ENCODE measurements at regions not wholly inside any gene's neighbourhood (a gene's known extent, or its start where the extent isn't known, plus 50 kb on each side); places are given as distances from the start of the nearest gene placed in this dataset.

DNA sequence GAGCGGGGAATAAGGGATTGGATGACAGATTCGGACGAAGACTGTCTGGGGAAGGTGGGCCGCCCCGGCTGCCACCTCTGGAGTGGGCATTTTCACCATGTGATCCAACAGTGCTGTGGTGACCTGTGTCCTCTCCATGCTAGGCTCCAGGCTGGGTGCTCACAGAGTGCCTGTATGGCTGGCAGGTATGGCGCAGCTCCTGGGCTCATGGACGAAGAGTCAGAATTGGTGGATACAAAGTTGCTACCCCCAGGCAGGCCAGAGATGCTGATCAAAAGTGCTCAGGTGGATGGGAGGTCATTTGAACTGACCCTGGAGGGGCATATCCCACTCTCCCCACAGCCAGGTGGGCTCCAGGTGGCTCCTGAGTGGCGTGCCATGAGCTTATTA lies 111.3 kb upstream of the UQCRFS1 start:
- no peak for DNase-seq

DNA sequence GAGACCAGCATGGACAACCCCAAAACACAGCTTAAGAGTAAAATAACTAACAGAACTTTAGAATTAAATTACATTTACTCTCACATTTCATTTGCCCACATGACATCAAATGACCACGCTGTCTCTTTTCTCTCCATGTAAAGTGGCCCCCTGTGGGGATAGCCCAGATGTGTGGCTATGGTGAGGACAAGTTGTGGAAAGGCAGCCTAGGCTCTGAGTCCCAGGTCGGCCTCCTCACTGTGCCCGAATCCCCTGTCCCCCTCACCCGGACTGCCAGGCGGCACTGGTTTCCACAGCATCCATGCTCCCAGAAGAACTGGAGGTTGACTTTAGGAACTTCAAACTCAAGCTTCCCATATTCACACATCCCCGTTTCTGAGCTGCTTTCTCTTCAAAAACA lies 111.8 kb upstream of the UQCRFS1 start:
- DNase-seq, result no peak

DNA sequence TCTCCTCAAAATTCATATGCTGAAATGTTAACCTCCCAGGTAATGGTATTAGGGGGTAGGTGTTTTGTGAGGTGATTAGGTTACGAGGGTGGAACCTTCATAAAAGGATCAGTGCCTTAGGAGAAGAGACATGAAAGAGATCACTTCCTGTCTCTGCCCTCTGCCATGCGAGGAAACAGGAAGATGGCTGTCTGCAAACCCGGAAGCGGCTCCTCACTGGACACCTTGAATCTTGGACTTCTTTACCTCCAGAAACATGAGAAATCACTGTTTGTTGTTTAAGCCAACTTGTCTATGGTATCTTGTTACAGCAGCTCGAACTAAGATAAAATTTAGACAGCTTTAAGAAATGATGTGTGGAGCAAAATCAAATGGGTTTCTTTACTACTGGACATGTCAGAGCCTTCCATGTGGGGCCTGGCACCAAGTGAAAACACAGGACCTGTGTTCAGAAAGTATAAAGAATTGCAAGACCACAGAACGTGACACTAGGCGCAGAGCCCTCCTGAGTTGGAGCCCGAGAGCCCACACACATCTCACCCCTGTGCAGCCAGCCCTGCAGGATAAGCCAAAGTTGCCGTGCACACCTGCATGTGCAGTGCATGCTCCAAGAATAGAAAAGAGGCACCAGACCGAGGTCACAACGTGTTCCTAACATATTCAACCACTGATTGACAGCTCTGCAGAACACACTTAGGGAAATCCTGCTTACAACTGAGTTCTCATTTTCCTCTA lies 112.5 kb upstream of the UQCRFS1 start:
- DNase-seq, result no peak

DNA sequence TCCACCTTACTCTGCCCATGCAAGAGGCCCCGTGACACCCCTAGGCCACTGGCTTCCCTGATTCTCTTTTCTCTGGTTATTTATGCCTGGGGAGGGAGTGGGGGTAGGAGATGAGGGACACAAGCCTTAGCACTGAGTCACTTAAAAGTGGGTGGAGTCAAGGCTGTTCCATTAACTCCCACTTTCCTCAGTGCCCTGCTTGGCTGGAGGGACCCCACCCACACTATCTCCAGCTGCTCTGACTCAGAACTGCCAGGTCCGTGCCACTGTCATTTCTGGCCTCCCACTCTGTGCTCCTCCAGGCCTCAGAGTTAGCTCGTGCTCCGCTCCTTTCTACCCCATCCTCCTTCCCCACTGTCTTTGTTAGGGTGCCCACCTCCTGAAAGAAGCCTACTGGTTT lies 113.4 kb upstream of the UQCRFS1 start:
- no peak for DNase-seq

DNA sequence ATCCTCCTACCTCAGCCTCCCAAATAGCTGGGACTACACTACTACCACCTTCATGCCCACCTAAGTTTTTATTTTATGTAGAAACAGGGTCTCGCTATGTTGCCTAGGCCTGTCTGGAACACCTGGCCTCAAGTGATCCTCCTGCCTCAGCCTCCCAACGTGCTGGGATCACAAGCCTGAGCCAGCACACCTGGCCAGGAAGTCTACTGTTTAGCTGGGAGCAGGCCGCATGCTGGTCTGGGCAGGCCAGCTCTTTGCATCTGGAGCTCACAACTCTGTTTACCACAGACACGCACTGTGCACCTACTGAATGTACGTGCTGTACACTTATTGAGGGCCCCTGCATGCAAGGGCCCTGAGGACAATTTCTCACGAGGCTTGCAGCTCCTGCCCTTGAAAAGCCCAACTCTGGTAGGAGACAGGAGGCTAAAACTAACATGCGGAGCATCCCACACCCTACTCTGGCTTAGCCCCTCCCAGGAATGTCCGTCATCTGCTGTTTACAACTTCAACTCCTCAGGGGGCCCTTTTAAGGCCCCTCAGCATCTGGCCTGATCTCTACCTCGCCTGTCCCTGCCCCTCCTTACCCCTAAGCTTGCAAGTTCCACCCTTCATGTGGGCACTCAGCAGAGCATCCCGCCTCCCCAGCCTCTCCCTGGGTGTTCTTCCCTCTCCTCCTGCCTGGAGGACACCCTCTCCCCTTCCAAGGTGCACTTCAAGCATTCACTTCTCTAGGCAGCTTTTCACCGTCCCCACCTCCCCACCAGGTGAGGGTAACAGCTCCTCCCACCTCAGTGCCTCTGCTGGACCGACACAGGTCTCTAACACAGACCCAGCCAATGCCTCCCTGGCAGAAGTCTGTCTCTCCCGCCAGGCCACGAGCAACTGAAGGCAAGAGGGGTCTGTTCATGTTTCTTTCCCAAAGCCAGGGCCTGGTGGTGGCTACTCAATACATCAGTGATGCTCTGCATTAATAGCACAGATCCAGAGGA lies 114.2 kb upstream of the UQCRFS1 start:
- DNase-seq, result no peak

DNA sequence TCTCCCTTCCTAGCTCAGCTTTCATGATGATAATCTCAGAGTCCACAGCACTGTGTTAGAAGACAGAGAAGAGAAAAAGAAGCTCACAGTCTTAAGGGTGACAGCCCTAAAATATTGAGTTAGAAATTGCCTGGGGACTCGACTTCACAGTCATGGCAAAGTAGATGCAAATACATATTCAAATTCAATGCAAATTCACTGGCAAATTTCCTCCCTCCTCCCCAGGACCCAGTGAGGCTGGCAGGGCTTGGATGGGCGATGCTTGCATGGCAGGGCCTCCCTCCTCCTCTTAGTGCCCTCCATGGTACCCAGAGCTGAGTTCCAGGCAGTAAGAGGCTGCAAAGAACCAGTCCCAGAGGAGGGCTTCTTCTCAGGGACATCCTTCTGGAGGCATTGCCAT lies 115.6 kb upstream of the UQCRFS1 start:
- DNase-seq, result no peak

DNA sequence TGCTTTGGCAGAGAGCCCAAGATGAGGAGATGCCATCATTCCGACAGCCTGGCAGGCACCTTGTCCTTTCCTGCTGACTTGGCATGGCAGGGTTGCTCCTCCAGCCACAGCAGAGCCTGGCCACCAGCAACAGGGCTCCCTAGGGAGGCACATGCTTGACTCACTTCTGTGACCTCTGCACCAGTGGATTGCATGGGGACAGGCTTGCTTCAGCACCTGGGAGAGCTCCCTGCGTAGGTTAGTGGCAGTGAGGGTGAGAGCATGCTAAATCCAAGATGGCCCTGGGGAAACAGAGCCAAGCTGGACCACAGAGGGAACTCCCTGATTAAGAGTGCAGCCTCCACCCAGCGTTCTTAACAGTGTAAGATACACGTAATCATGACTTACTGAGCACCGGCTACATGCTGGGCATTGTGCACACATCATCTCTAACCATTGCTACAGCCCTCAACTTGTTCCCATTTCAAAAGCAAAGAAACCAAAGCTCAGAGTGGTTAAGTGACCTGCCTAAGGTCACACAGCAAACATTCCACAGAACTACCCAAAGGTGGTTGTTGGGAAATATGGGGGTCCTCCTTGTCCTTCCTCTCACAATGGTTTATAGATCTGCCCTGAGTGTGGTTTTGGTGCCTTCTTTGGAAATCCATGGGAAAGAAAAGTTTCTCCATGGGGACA lies 116.6 kb upstream of the UQCRFS1 start:
- DNase-seq, result no peak

DNA sequence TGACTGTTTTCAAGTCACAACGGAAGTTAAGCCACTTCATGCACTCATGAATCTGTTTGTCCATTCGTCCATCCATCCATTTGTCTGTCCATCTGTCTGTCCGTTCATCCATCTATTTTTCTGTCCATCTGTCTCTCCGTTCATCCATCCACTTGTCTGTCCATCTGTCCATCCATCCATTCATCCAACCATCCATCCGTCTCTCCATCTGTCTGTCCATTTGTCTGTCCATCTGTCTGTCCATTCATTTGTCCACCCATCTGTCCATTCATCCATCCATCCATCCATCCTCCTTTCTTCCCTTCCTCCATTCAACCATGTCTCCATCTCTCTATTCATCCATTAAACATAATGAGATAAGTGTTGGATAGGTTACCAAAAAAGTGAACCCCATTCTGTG lies 123.5 kb upstream of the UQCRFS1 start:
- no peak for DNase-seq

DNA sequence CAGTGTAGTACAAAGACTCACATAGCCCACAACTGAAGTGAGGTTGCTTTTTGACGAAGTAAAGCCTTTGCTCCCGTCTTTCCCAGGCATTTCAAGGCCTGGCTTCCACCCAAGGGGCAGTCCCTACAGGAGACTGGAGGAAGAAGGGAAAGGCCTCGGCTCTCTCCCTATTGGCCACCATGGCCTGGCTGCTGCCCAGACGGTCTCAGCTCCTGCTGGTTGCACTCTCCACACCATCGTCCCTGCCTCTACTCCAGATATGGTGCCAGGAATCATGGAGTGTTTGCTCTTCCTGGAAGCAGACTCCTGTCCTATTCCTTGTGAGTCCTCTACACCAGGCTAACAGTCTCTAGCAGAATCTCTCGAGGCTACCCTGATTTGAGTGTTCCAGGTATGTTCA lies 124.1 kb upstream of the UQCRFS1 start:
- DNase-seq, result no peak

DNA sequence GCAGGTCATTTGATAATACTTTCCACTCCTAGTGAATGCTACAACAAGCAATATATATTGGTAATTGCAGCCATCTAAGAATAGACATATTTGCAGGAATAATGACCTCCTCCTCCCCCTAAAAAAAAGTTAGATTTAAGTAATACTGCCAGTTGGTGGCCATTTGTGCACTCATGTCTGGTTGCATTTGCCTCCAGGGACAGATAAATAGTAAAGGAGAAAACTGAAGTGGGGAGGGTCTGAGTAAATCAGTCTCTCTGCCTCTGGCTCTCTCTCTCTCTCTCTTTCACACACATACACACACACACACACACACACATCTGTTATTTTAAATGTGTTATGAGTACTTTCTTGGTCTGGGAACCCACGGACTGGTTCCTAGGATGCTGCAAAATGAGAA lies 125.5 kb upstream of the UQCRFS1 start:
- DNase-seq, result no peak

DNA sequence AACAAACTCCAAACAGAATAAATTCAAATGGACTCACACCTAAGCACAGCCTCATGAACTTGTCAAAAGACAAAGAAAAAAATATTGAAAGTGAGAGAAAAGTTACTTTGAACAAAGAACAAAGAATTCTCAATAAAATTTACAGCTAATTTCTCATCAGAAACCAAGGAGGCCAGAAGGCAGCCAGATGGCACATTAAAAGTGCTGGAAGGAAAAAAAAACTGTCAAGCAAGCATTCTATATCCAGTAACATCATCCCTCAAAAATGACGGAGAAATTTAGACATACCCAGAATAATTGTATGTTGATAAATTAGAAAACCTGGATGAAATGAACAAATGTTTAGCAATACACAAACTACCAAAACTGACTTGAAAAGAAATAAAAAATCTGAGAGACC lies 129.8 kb upstream of the UQCRFS1 start:
- no peak for DNase-seq

DNA sequence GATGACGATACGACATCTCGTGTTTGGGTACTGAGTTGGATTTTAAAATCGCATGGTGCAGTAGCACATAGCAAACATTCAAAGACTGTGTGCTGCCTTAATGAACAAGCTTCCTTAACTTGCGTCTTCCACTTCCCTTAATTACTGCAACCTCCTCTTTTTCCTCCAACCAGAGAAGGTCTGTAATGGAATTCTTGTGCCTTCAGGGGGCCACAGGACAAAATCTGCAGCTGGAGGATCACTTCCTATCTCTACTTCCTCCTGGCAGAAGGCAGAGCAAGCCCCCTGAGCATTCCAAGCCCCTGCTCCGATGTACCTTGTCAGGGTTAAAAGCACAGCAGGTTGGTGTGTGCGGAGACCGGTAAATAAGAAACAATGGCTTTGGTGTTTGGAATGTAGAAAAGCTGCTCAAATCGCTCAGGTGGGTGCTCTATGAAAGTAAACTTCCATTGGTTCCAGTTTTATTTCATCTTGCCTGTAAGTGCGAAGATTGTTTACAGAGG lies 151.3 kb upstream of the UQCRFS1 start:
- DNase-seq, result no peak

DNA sequence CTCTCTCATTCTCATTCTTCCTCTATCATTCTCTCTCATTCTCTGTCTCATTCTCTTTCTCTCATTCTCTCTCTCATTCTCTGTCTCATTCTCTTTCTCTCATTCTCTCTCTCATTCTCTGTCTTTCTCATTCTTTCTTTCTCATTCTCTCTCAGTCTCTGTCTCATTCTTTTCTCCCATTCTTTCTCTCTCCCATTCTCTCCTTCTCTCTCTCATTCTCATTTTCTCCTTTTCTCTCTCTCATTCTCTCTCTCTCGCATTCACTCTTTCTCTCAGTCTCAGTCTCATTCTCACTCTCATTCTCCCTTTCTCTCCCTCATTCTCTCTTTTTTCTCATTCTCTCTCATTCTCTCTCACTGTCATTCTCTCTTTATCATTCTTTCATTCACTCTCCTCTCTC lies 152.0 kb upstream of the UQCRFS1 start:
- DNase-seq, result no peak

DNA sequence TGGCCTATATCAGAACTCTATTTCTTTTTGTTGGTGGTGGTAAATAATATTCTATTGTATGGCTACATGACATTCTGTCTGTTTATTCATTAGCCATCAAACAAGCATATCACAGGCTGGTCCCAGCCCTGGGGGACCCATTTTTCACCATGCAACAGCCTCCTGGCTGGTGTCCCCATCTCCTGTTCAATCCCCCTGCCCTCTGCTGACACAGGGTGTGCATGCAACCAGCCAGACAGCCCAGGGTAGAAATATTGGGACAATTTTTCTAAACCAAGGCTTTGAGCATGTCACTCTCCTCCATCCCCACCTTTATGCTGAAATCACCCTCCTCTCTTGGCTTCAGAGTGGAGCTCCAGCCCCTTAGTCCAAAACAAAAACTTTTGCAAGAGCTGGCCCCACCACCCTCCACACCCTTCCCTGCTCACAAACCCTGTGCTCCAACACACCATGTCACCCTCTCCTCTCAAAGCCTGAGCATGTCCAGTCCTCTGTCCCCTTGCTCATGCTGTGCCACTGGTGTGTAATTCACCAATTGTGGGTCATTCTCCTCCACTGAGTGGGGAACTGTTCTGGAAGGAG lies 153.0 kb upstream of the UQCRFS1 start:
- no peak for DNase-seq

DNA sequence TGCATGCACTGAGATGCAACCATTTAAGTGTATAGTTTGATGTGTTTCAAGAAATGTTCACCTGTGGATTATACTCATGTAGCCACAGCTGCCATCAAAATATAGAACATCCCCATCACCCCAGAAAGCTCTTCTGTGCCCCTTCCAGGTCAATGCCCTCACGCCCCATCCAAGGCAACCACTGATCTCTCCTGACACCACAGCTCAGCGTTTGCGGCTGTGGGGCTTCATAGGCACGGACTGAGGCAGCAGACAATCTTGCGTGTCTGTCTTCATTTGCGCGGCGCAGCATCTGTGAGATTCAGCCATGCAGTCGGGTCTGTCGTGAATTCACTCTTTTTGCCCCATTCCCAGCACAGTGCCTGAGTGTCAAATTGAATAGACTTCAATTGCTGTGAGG lies 153.8 kb upstream of the UQCRFS1 start:
- DNase-seq, result no peak

DNA sequence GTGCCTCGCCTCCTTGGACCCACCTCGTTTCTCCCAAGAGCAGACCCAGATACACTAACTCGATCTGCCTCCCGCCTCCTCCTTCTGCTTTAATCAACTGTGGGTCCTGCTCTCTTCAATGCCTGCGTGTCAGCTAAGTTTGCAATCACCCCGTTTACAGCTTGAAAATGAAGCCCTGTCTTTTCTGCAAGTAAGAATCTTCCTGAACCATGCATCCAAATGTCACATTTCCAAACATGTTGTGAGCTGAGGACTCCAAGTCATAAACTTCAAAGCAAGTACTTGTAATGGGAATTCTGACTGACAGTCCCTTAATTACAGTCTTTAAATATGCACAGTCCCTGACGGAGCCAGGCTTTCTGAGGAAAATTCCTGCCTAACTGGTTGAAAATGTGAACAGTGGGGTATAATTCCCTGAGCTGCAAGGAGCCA lies 154.9 kb upstream of the UQCRFS1 start:
- no peak for DNase-seq

DNA sequence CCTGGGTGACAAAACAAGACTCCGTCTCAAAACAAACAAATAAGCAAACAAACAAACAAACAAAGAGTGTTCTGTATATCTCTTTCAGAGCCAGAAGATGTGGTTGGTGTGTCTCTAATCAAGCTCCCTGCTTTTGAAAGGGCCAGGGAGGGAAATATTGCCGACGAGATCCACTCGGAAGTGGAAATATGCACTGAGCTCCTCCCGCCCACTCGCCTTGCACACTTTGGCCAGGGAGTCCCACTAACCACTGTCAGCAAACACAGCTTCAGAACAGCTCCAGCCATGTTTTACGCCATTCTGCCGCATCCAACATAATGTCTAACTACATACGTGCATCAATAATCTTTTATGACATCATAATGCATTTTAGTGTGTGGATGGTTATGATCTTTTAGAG lies 155.5 kb upstream of the VSTM2B start:
- no peak for DNase-seq

DNA sequence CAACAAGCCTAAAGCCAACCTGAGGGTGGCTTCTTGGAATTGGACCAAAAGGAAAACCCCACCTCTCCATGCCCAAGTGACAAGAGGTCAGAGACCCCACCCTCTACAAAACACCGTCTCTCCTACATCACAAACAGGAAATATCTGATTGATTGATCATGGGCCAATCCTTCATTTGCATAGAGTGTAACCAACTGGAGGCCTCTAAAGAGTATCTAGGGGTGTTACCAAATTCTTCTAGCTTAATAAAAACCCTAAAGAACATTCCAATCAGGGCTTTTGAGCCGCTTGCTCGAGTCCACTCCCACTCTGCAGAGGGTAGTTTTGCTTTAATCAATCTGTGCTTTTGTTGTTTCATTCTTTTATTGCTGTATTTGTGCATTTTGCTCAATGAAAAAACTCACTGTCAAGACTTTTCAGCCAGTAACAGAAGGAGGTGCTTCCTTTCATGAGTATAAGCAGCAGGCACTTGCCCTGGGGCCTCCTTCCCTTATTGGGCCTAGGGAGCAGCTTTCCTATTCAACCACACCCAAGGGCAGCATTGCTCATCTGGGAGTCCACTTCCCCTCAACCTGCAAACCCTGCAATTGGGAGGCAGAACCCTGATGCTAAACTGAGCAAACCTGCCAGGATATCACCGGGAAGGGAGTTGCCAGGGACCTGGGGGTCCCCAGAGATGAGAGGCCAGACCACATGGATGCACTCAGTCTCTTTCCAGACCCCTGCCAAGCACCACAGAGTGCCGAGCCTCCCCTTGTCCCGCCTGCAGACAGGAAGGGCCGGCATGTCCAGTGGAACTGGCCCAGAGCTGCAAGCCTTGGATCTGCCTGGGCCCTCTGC lies 154.3 kb upstream of the VSTM2B start:
- no peak for DNase-seq

DNA sequence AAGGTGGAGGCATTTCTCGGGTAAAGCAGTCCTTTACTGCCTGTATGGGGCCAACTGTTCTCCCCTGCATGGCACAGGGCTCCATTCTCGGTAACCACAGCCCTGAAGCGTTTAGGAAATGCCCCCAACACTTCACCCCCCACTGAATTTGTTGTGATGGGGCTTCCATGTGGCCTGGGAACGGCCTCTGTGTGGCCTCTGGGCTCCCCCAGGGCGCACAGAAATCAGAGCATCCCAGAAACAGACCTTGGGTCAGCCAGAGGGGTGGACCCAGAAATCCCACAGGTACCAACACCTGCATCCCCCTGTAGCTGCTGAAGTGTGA lies 153.7 kb upstream of the VSTM2B start:
- DNase-seq, result no peak

DNA sequence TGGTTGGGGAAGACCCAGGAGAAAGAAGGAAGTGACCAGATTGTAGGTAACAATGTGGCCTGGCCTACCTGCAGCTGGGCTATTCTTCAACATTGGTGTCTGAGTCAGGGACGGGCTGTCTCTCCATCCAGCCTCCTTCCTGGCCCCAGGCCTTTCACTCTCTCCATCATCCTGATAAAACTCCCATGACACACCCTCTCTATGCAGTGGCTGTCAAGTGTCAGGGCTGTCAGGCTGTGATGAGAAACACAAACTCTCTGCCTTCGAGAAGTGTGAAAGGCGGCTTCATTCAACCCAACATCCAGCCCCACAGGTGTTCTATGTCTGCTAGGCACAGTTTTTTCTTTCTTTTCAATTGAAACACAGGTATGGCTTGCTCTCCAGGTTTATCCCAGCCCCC lies 153.3 kb upstream of the VSTM2B start:
- no peak for DNase-seq

DNA sequence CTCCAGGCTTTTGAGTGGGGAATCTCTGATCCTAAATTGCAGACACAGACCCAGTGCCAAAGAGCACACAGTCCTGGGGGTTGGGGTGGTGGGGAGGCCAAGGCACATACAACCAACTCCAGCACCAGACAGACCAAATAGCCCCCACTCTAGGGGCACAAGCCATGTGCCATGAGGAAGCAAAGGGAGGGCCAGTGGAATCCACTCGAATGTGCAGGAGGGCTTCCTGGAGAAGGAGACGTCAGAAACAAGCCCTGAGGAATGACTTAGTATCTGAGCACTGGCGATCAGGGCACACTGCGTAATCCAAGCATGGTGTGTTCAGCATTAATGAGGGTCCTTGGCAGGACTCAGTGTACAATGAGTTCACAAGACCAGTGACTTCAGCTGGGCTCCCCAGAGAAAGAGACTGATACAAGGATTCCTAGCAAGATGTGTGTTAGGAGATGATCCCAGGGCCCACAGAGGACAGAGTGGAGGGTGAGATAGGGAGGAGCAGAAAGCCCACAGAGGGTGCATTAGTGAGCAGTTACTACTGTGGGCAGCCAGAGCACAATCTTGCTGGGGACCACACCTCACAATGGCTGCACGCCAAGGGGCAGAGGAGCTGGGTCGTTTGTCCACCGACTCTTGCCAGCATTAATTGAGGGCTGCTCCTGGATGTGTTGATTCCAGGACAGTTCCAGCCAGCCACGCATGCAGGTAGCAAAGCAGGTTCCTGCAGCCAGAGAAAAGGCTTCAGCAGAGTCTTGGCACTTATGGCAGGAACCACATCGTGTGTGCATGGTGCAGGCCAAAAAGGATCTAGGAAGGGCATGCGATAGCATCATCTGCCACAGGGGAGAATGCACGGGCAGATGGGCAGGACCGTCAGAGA lies 152.6 kb upstream of the VSTM2B start:
- no peak for DNase-seq
